ENCODE measurements at regions not wholly inside any gene's neighbourhood (a gene's known extent, or its start where the extent isn't known, plus 50 kb on each side); places are given as distances from the start of the nearest gene placed in this dataset.

DNA sequence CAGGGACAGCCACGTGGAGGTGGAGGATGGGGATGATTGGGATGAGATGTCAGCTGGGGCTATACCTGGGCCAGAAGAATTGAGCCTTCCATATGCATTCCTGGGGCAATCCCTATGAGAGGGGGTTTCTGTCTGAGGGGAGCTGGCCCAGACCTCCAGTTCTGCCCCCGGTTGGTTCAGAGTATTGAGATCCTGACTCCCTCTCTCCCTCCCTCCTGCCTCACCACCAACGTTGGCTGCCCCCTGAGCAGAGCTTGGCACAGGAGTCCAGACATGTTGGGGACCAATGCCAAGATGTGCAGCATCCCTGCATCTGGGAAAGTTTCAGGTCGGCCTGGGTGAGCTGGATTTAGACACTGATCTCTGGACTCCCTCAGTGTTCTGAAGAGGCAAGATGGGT, 575.2 kb upstream of the MKI67 start:
- FAIRE-seq (no peak), DNase-seq (ENCODE audit: low read depth, low spot score) (no peak)
- Histone ChIP-seq H3K4me3 (replicated peaks in 1 of 3; ENCODE audit: insufficient read depth in 1 of 3, low read depth in 1 of 3, low read length in 3 of 3) (no peak overlapping the region), H3K4me1 (ENCODE audit: control insufficient read depth, extremely low read depth, insufficient read depth, low read length) (no peaks in the 10 kb centered on the region), H3K9me3 (replicated peaks; ENCODE audit: control insufficient read depth, insufficient read depth, low read length) (no peaks in the 10 kb centered on the region), H3K79me2 (ENCODE audit: control insufficient read depth, insufficient read depth, low read length) (no peaks in the 10 kb centered on the region), H3K36me3 (ENCODE audit: control insufficient read depth in 2 of 2, extremely low read depth in 1 of 2, insufficient read depth in 2 of 2, low read length in 2 of 2) (no peaks in the 10 kb centered on the region), H3K27me3 (ENCODE audit: control insufficient read depth in 2 of 2, insufficient read depth in 2 of 2, low read length in 2 of 2) (no peaks in the 10 kb centered on the region), H3K9me1 (replicated peaks; ENCODE audit: control insufficient read depth, extremely low read depth, insufficient read depth, low read length) (no peaks in the 10 kb centered on the region), H2AFZ (ENCODE audit: low read depth, low read length) (no peak overlapping the region), H3K4me2 (ENCODE audit: insufficient read depth, low read length) (no peak overlapping the region), H3K9ac (replicated peaks; ENCODE audit: extremely low read depth, insufficient read depth, low read length) (no peak overlapping the region), H4K20me1 (replicated peaks; ENCODE audit: control insufficient read depth, extremely low read depth, insufficient read depth, low read length) (no peaks in the 10 kb centered on the region), H3K27ac (ENCODE audit: insufficient read depth, low read depth, low read length) (no peak overlapping the region)
- CTCF ChIA-PET = no interaction called here
- no peak for TF ChIP-seq EZH2 (IDR thresholded peaks at IDR 0.05; ENCODE audit: borderline replicate concordance, low read depth, low read length, severe bottlenecking)
- TF ChIP-seq, protein P1, sequence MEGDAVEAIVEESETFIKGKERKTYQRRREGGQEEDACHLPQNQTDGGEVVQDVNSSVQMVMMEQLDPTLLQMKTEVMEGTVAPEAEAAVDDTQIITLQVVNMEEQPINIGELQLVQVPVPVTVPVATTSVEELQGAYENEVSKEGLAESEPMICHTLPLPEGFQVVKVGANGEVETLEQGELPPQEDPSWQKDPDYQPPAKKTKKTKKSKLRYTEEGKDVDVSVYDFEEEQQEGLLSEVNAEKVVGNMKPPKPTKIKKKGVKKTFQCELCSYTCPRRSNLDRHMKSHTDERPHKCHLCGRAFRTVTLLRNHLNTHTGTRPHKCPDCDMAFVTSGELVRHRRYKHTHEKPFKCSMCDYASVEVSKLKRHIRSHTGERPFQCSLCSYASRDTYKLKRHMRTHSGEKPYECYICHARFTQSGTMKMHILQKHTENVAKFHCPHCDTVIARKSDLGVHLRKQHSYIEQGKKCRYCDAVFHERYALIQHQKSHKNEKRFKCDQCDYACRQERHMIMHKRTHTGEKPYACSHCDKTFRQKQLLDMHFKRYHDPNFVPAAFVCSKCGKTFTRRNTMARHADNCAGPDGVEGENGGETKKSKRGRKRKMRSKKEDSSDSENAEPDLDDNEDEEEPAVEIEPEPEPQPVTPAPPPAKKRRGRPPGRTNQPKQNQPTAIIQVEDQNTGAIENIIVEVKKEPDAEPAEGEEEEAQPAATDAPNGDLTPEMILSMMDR (IDR thresholded peaks at IDR 0.05; ENCODE audit: extremely low read depth in 1 of 2, insufficient read depth in 1 of 2, low read depth in 1 of 2, low read length in 2 of 2) = no peak
- no peak for TF ChIP-seq JUN (IDR thresholded peaks at IDR 0.05; ENCODE audit: borderline replicate concordance, insufficient read depth, insufficient read length, low read depth)
- no peak for TF ChIP-seq GATA2 (IDR thresholded peaks at IDR 0.05; ENCODE audit: insufficient read depth, insufficient read length, low read depth, low read length)
- no peak for TF ChIP-seq FOS (IDR thresholded peaks at IDR 0.05; ENCODE audit: borderline replicate concordance, insufficient read depth, low read length)
- TF ChIP-seq POLR2A (IDR thresholded peaks at IDR 0.05; ENCODE audit: low read depth, low read length) = no peak
- no peak for TF ChIP-seq MAX (IDR thresholded peaks at IDR 0.05; ENCODE audit: insufficient read depth, insufficient read length)
- no peak for TF ChIP-seq POLR2AphosphoS5 (IDR thresholded peaks at IDR 0.05; ENCODE audit: insufficient read depth, low read depth, low read length)
- no peak for TF ChIP-seq MYC (IDR thresholded peaks at IDR 0.05; ENCODE audit: low read depth, low read length)
- dilution Hi-C loops (cut with MboI; ENCODE audit: extremely low pct_ligation_motif_present, low sequenced_read_pairs) = no loop called here
- POLR2A ChIA-PET = no interaction called here
- BruUV-seq (replicated peaks) = no TSS peak
- intact Hi-C loops (cut with micrococcal nuclease) = no loop called here
